Fibroblast of lung (primary cell): ENCODE measurements at regions not wholly inside any gene's neighbourhood (a gene's known extent, or its start where the extent isn't known, plus 50 kb on each side); places are given as distances from the start of the nearest gene placed in this dataset.

Experiments used
- DNase-seq, 2 donors: peaks; one replicate each; pipeline versions ENCODE4 v3.0.0 to v3.0.0-alpha.2; 2010; ENCODE audit warnings: low read depth in 2 of 2
- H2AFZ ChIP-seq: 2 replicates; pipeline ENCODE4 v1.5.1; 2012; ENCODE audit warnings: low read length, control low read depth, inconsistent platforms
- H3K27ac ChIP-seq: 2 replicates; pipeline ENCODE4 v1.5.1; 2011; ENCODE audit warnings: low read length, control low read depth; ENCODE audit not compliant: insufficient read depth
- H3K27me3 ChIP-seq: 2 replicates; pipeline ENCODE4 v1.5.1; 2011; ENCODE audit warnings: mild to moderate bottlenecking, low read length; ENCODE audit not compliant: control insufficient read depth, insufficient read depth
- H3K36me3 ChIP-seq: 2 replicates; pipeline ENCODE4 v1.5.1; 2011; ENCODE audit warnings: low read length; ENCODE audit not compliant: control insufficient read depth, insufficient read depth
- H3K4me1 ChIP-seq: 2 replicates; pipeline ENCODE4 v1.5.1; 2011; ENCODE audit warnings: low read length; ENCODE audit not compliant: control insufficient read depth, insufficient read depth; ENCODE audit errors: extremely low read depth
- H3K4me2 ChIP-seq: 2 replicates; pipeline ENCODE4 v1.5.1; 2011; ENCODE audit warnings: low read length, control low read depth; ENCODE audit not compliant: insufficient read depth; ENCODE audit errors: extremely low read depth
- H3K4me3 ChIP-seq, 4 experiments: fragments of 200-600 bp in 1 of 4; sonication (generic) in 1 of 4; replicated peaks in 1 of 4; 2 replicates each; pipeline ENCODE4 v1.5.1; 2011 to 2016; ENCODE audit warnings: low read length in 4 of 4, low read depth in 3 of 4, mild to moderate bottlenecking in 3 of 4, control low read depth in 2 of 4, inconsistent platforms in 1 of 4, mixed read lengths in 1 of 4; ENCODE audit not compliant: insufficient read depth in 1 of 4; ENCODE audit errors: control extremely low read depth in 1 of 4
- H3K79me2 ChIP-seq: 2 replicates; pipeline ENCODE4 v1.5.1; 2012; ENCODE audit warnings: mild to moderate bottlenecking, low read length, inconsistent platforms; ENCODE audit not compliant: control insufficient read depth, insufficient read depth
- H3K9ac ChIP-seq: 2 replicates; pipeline ENCODE4 v1.5.1; 2011; ENCODE audit warnings: mild to moderate bottlenecking, low read length, control low read depth; ENCODE audit not compliant: insufficient read depth
- H3K9me3 ChIP-seq: 2 replicates; pipeline ENCODE4 v1.5.1; 2012; ENCODE audit warnings: low read depth, low read length; ENCODE audit not compliant: control insufficient read depth, insufficient read depth
- H4K20me1 ChIP-seq: 2 replicates; pipeline ENCODE4 v1.5.1; 2011; ENCODE audit warnings: low read length; ENCODE audit not compliant: control insufficient read depth, insufficient read depth; ENCODE audit errors: extremely low read depth
- CTCF ChIP-seq, 2 donors: IDR thresholded peaks in 1 of 2; conservative IDR thresholded peaks in 1 of 2; 1 replicate in 1 of 2; 2 replicates in 1 of 2; pipeline ENCODE4 v1.5.1; 2011 to 2012; ENCODE audit warnings: low read length in 2 of 2, control low read depth in 1 of 2, inconsistent platforms in 1 of 2, low read depth in 1 of 2, mild to moderate bottlenecking in 1 of 2
- EZH2 ChIP-seq: IDR thresholded peaks from 2 replicates; pipeline ENCODE4 v1.5.1; 2012; ENCODE audit warnings: low read length, control low read depth, mild to moderate bottlenecking; ENCODE audit errors: missing control alignments

DNA sequence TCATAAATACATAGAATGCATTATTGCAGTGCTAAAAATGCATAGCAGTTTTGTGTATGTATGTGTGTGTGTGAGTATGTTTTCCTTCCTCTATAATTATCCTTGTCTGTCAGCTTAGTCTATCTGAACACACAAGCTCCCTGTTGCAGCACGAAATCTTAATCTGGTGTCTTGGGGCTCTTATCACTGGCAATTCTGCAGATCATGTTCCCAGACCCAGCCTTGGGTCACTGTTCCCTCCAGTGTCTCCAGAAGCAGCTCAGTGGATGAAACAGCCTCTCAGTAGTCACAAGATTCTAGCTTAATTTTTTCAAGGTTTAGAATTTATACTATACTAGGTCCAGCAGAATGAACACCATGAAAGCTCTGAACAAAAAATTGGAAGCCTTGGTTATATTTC is 777.9 kb downstream of the MRPL39 start:
- Histone ChIP-seq H3K79me2 (no peaks in the 10 kb centered on the region), H3K4me3 (no peak overlapping the region), H3K9ac (no peak overlapping the region), H2AFZ (no peak overlapping the region), H3K9me3 (no peaks in the 10 kb centered on the region), H3K4me2 (no peak overlapping the region), H3K36me3 (no peaks in the 10 kb centered on the region), H4K20me1 (no peaks in the 10 kb centered on the region), H3K27ac (no peak overlapping the region), H3K27me3 (no peaks in the 10 kb centered on the region), H3K4me1 (no peaks in the 10 kb centered on the region)
- TF ChIP-seq EZH2 (no peak), CTCF (conservative IDR thresholded peaks at IDR 0.05 in 1 of 2, IDR thresholded peaks at IDR 0.05 in 1 of 2; ENCODE audit: low read depth in 1 of 2, low read length in 2 of 2) (no peak)
- no peak for DNase-seq

- no peak for DNase-seq
- no peaks in the 10 kb centered on the region for H4K20me1 ChIP-seq
- H3K36me3 ChIP-seq, result no peaks in the 10 kb centered on the region
- no peaks in the 10 kb centered on the region for H3K27me3 ChIP-seq
- no peak overlapping the region for H3K27ac ChIP-seq
- TF ChIP-seq CTCF (conservative IDR thresholded peaks at IDR 0.05 in 1 of 2, IDR thresholded peaks at IDR 0.05 in 1 of 2; ENCODE audit: low read depth in 1 of 2, low read length in 2 of 2) (no peak), EZH2 (no peak)
- no peak overlapping the region for H3K4me3 ChIP-seq
- H3K4me2 ChIP-seq, result no peak overlapping the region
- no peaks in the 10 kb centered on the region for H3K4me1 ChIP-seq
- H3K79me2 ChIP-seq, result no peaks in the 10 kb centered on the region
- no peak overlapping the region for H2AFZ ChIP-seq
- no peaks in the 10 kb centered on the region for H3K9me3 ChIP-seq
- H3K9ac ChIP-seq, result no peak overlapping the region
Observed at GRCh38 chr21:24826822-24827221, 780.5 kb downstream of the MRPL39 start.

GRCh38 chr21:24825348-24825747 is 781.9 kb downstream of the MRPL39 start:
- Histone ChIP-seq H3K4me2 (no peak overlapping the region), H3K9ac (no peak overlapping the region), H3K27me3 (no peaks in the 10 kb centered on the region), H4K20me1 (no peaks in the 10 kb centered on the region), H3K27ac (no peak overlapping the region), H3K79me2 (no peaks in the 10 kb centered on the region), H3K36me3 (no peaks in the 10 kb centered on the region), H3K4me1 (no peaks in the 10 kb centered on the region), H2AFZ (no peak overlapping the region), H3K9me3 (no peaks in the 10 kb centered on the region), H3K4me3 (no peak overlapping the region)
- TF ChIP-seq EZH2 (no peak), CTCF (conservative IDR thresholded peaks at IDR 0.05 in 1 of 2, IDR thresholded peaks at IDR 0.05 in 1 of 2; ENCODE audit: low read depth in 1 of 2, low read length in 2 of 2) (no peak)
- no peak for DNase-seq
